ENCODE measurements at regions not wholly inside any gene's neighbourhood (a gene's known extent, or its start where the extent isn't known, plus 50 kb on each side); places are given as distances from the start of the nearest gene placed in this dataset.

DNA sequence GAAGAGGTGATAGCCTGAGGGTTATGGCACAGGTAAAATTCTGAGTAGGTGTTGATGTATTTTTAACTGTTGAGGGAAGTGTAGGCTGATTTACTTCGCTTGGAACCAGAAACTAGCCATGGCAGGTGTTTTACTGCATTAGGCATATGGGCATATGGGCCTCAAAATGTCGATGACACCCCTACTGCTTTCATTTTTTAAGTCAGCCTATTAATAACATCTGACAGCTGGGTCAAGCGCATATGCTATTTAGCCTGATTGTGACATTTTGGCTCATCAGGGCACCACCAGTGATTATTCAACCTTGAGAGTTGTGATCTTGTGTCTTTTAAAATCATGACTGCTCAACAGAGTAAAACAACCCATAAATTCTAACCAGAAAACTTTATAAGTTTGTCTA lies 1396.9 kb upstream of the NXPH2 start:
- ChIA-PET CTCF (no interaction called here), POLR2A (no interaction called here)
- H3K27ac ChIP-seq (ENCODE audit: extremely low read depth, low read depth, low read length), result no peak overlapping the region
- no peak overlapping the region for H3K4me3 ChIP-seq (ENCODE audit: low read depth, low read length)
- no peaks in the 10 kb centered on the region for H3K9me3 ChIP-seq (ENCODE audit: control insufficient read depth, insufficient read depth, low read depth, low read length)
- no peaks in the 10 kb centered on the region for H3K36me3 ChIP-seq (ENCODE audit: control insufficient read depth in 2 of 2, insufficient read depth in 1 of 2, low read length in 2 of 2)
- TF ChIP-seq, protein P1, sequence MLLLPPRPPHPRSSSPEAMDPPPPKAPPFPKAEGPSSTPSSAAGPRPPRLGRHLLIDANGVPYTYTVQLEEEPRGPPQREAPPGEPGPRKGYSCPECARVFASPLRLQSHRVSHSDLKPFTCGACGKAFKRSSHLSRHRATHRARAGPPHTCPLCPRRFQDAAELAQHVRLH (tag by site-specific recombination; IDR thresholded peaks at IDR 0.05), result no peak
- TF ChIP-seq SCRT1 (tag by site-specific recombination; IDR thresholded peaks at IDR 0.05; ENCODE audit: borderline replicate concordance) (no peak), ZNF211 (tag by site-specific recombination; IDR thresholded peaks at IDR 0.05; ENCODE audit: low read depth) (no peak), ZNF658 (tag by site-specific recombination; IDR thresholded peaks at IDR 0.05) (no peak), ZNF621 (tag by site-specific recombination; IDR thresholded peaks at IDR 0.05) (no peak), ZNF701 (tag by site-specific recombination; IDR thresholded peaks at IDR 0.05) (no peak), ZNF175 (tag by site-specific recombination; IDR thresholded peaks at IDR 0.05) (no peak), ZNF391 (tag by site-specific recombination; IDR thresholded peaks at IDR 0.05; ENCODE audit: borderline replicate concordance, low read depth) (no peak), MZF1 (tag by site-specific recombination; IDR thresholded peaks at IDR 0.05; ENCODE audit: borderline replicate concordance) (no peak), ZNF302 (tag by site-specific recombination; IDR thresholded peaks at IDR 0.05; ENCODE audit: low read depth) (no peak), KLF7 (tag by site-specific recombination; IDR thresholded peaks at IDR 0.05; ENCODE audit: borderline replicate concordance) (no peak), ZNF10 (tag by site-specific recombination; IDR thresholded peaks at IDR 0.05) (no peak), ZNF23 (tag by site-specific recombination; IDR thresholded peaks at IDR 0.05; ENCODE audit: borderline replicate concordance) (no peak), KLF8 (tag by site-specific recombination; IDR thresholded peaks at IDR 0.05) (no peak)
- TF ChIP-seq, protein P2, sequence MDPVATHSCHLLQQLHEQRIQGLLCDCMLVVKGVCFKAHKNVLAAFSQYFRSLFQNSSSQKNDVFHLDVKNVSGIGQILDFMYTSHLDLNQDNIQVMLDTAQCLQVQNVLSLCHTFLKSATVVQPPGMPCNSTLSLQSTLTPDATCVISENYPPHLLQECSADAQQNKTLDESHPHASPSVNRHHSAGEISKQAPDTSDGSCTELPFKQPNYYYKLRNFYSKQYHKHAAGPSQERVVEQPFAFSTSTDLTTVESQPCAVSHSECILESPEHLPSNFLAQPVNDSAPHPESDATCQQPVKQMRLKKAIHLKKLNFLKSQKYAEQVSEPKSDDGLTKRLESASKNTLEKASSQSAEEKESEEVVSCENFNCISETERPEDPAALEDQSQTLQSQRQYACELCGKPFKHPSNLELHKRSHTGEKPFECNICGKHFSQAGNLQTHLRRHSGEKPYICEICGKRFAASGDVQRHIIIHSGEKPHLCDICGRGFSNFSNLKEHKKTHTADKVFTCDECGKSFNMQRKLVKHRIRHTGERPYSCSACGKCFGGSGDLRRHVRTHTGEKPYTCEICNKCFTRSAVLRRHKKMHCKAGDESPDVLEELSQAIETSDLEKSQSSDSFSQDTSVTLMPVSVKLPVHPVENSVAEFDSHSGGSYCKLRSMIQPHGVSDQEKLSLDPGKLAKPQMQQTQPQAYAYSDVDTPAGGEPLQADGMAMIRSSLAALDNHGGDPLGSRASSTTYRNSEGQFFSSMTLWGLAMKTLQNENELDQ (tag by site-specific recombination; IDR thresholded peaks at IDR 0.05; ENCODE audit: low read depth), result no peak
- TF ChIP-seq, protein P3, sequence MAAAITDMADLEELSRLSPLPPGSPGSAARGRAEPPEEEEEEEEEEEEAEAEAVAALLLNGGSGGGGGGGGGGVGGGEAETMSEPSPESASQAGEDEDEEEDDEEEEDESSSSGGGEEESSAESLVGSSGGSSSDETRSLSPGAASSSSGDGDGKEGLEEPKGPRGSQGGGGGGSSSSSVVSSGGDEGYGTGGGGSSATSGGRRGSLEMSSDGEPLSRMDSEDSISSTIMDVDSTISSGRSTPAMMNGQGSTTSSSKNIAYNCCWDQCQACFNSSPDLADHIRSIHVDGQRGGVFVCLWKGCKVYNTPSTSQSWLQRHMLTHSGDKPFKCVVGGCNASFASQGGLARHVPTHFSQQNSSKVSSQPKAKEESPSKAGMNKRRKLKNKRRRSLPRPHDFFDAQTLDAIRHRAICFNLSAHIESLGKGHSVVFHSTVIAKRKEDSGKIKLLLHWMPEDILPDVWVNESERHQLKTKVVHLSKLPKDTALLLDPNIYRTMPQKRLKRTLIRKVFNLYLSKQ (tag by site-specific recombination; IDR thresholded peaks at IDR 0.05; ENCODE audit: borderline replicate concordance), result no peak
- TF ChIP-seq, protein P4, sequence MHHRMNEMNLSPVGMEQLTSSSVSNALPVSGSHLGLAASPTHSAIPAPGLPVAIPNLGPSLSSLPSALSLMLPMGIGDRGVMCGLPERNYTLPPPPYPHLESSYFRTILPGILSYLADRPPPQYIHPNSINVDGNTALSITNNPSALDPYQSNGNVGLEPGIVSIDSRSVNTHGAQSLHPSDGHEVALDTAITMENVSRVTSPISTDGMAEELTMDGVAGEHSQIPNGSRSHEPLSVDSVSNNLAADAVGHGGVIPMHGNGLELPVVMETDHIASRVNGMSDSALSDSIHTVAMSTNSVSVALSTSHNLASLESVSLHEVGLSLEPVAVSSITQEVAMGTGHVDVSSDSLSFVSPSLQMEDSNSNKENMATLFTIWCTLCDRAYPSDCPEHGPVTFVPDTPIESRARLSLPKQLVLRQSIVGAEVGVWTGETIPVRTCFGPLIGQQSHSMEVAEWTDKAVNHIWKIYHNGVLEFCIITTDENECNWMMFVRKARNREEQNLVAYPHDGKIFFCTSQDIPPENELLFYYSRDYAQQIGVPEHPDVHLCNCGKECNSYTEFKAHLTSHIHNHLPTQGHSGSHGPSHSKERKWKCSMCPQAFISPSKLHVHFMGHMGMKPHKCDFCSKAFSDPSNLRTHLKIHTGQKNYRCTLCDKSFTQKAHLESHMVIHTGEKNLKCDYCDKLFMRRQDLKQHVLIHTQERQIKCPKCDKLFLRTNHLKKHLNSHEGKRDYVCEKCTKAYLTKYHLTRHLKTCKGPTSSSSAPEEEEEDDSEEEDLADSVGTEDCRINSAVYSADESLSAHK (tag by site-specific recombination; IDR thresholded peaks at IDR 0.05), result no peak
- no peaks in the 10 kb centered on the region for H3K4me1 ChIP-seq (ENCODE audit: control insufficient read depth, insufficient read depth, low read length)

DNA sequence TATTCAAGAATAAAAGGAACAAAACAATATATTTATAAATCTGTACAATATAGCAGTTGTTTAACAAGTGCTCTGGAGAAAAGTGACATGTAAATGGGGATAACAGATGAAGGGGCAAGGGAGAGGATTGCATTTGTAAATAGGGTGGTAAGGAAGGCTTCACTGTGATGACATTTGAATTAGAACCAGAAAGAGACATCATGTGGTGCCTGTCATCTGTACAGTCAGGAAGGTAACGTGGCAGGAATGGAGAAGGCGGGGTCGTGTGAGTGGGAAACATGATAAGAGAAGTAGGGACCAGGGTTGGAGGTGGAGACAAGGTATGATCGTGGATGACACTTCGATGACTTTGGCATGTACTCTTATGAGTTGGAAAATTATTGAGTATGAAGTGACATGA lies 1393.6 kb upstream of the NXPH2 start:
- TF ChIP-seq ZNF214 (tag by site-specific recombination; IDR thresholded peaks at IDR 0.05; ENCODE audit: borderline replicate concordance) (no peak), ZNF223 (tag by site-specific recombination; IDR thresholded peaks at IDR 0.05) (no peak), ZNF548 (tag by site-specific recombination; IDR thresholded peaks at IDR 0.05) (no peak), ZNF341 (tag by site-specific recombination; IDR thresholded peaks at IDR 0.05; ENCODE audit: low read depth) (no peak), ZNF184 (tag by site-specific recombination; IDR thresholded peaks at IDR 0.05) (no peak), YY1 (tag by site-specific recombination; IDR thresholded peaks at IDR 0.05) (no peak), ZNF501 (tag by site-specific recombination; IDR thresholded peaks at IDR 0.05) (no peak), ZNF555 (tag by site-specific recombination; conservative IDR thresholded peaks at IDR 0.05) (no peak), ZBTB1 (tag by site-specific recombination; IDR thresholded peaks at IDR 0.05) (no peak), ZBTB21 (tag by site-specific recombination; IDR thresholded peaks at IDR 0.05) (no peak)
- Histone ChIP-seq H3K9me3 (ENCODE audit: control insufficient read depth, insufficient read depth, low read depth, low read length) (no peaks in the 10 kb centered on the region), H3K36me3 (ENCODE audit: control insufficient read depth in 2 of 2, insufficient read depth in 1 of 2, low read length in 2 of 2) (no peaks in the 10 kb centered on the region), H3K27ac (ENCODE audit: extremely low read depth, low read depth, low read length) (no peak overlapping the region), H3K4me3 (ENCODE audit: low read depth, low read length) (no peak overlapping the region), H3K4me1 (ENCODE audit: control insufficient read depth, insufficient read depth, low read length) (no peaks in the 10 kb centered on the region)
- CTCF ChIA-PET, result no interaction called here
- POLR2A ChIA-PET, result no interaction called here
